T-cell (primary cell): ENCODE measurements at regions not wholly inside any gene's neighbourhood (a gene's known extent, or its start where the extent isn't known, plus 50 kb on each side); places are given as distances from the start of the nearest gene placed in this dataset.
"Not testable (repeated sequence)": the region's sequence is repeated elsewhere in the genome, so short reads cannot be mapped to it uniquely, and the experiment has no call there.

ENCODE experiments used
- ATAC-seq, 4 experiments: fragments of 200-7000 bp in 3 of 4; fragments of 150-1000 bp in 1 of 4; cut with Tn5 transposase; replicated peaks in 1 of 4; 1 replicate in 3 of 4; 2 replicates in 1 of 4; pipeline ENCODE4 v1.10.0; 2021; ENCODE audit warnings: moderate library complexity in 3 of 4, mild to moderate bottlenecking in 2 of 4, moderate number of reproducible peaks in 1 of 4
- CTCF ChIA-PET, 2 donors: fragments of 300-600 bp; sonication (Branson Sonifier 250); formaldehyde crosslinking; loops; one replicate each; lab custom pipeline; 2022; ENCODE audit warnings: antibody characterized with exemption in 2 of 2; lab: Charles Lee
- POLR2A ChIA-PET, 2 donors: fragments of 300-600 bp; sonication (Branson Sonifier 250); formaldehyde crosslinking; loops; one replicate each; lab custom pipeline; 2022; ENCODE audit warnings: antibody characterized with exemption in 2 of 2; lab: Charles Lee
- DNase-seq, 35 experiments: peaks; one replicate each; pipeline versions ENCODE4 v3.0.0 to v3.0.0-alpha.2; 2013 to 2023
- H3K27ac ChIP-seq: one replicate; pipeline ENCODE4 v1.5.1; 2013; ENCODE audit warnings: low read length
- H3K27me3 ChIP-seq, 2 experiments: replicated peaks in 1 of 2; 1 replicate in 1 of 2; 2 replicates in 1 of 2; pipeline versions ENCODE4 v1.6.1 to v1.7.0; 2013; ENCODE audit warnings: low read length in 1 of 2, mixed read lengths in 1 of 2; ENCODE audit not compliant: control insufficient read depth in 2 of 2, insufficient read depth in 2 of 2; ENCODE audit errors: extremely low read depth in 1 of 2
- H3K36me3 ChIP-seq, 2 donors: 1 replicate in 1 of 2; 2 replicates in 1 of 2; pipeline versions ENCODE4 v1.6.1 to v1.7.0; 2013; ENCODE audit warnings: low read length in 1 of 2; ENCODE audit not compliant: control insufficient read depth in 2 of 2, insufficient read depth in 1 of 2; ENCODE audit errors: extremely low read depth in 1 of 2
- H3K4me1 ChIP-seq, 2 experiments: 1 replicate in 1 of 2; 2 replicates in 1 of 2; pipeline versions ENCODE4 v1.6.1 to v1.7.0; 2013; ENCODE audit warnings: low read length in 2 of 2, mixed read lengths in 1 of 2; ENCODE audit not compliant: insufficient read depth in 2 of 2, control insufficient read depth in 1 of 2; ENCODE audit errors: extremely low read depth in 1 of 2
- H3K4me3 ChIP-seq, 2 donors: 1 replicate in 1 of 2; 2 replicates in 1 of 2; pipeline versions ENCODE4 v1.5.1 to v1.7.0; 2013; ENCODE audit warnings: mild to moderate bottlenecking in 2 of 2, low read length in 1 of 2, moderate library complexity in 1 of 2; ENCODE audit not compliant: control insufficient read depth in 1 of 2; ENCODE audit errors: extremely low read depth in 1 of 2
- H3K9me3 ChIP-seq: 2 replicates; pipeline ENCODE4 v1.7.0; 2013
- H3K27ac Mint-ChIP-seq, 2 donors: one replicate each; pipeline ENCODE4 v1.8.0; 2020 to 2021; ENCODE audit warnings: mild to moderate bottlenecking in 2 of 2, mixed read lengths in 2 of 2
- H3K27me3 Mint-ChIP-seq, 2 donors: one replicate each; pipeline ENCODE4 v1.8.0; 2021 to 2022; ENCODE audit warnings: mixed read lengths in 2 of 2
- H3K36me3 Mint-ChIP-seq: one replicate; pipeline ENCODE4 v1.8.0; 2021; ENCODE audit warnings: mixed read lengths
- H3K4me1 Mint-ChIP-seq, 3 donors: one replicate each; pipeline ENCODE4 v1.8.0; 2020 to 2022; ENCODE audit warnings: mixed read lengths in 3 of 3, mild to moderate bottlenecking in 1 of 3
- H3K4me3 Mint-ChIP-seq, 3 donors: one replicate each; pipeline ENCODE4 v1.8.0; 2020 to 2022; ENCODE audit warnings: mild to moderate bottlenecking in 3 of 3, mixed read lengths in 3 of 3, moderate library complexity in 3 of 3
- H3K9me3 Mint-ChIP-seq, 3 donors: one replicate each; pipeline ENCODE4 v1.8.0; 2020 to 2022; ENCODE audit warnings: mixed read lengths in 3 of 3
- WGBS: methylation state at CpG from one replicate; pipeline ENCODE4 v1.1.5; 2013; ENCODE audit warnings: missing lambda C conversion rate; ENCODE audit not compliant: insufficient coverage; 5-methylcytosine and 5-hydroxymethylcytosine counted together

GRCh38 chr11:112619106-112619505 lies 342.1 kb upstream of the NCAM1 start:
- Mint-ChIP-seq H3K36me3 (no peaks in the 10 kb centered on the region), H3K27me3 (peaks cover 10 to 22% of the 10 kb centered on the region in 2 donors), H3K4me3 (no peak overlapping the region), H3K4me1 (no peaks in the 10 kb centered on the region), H3K9me3 (no peaks in the 10 kb centered on the region), H3K27ac (no peak overlapping the region)
- ATAC-seq (no peak), DNase-seq (no peak)
- H3K4me3 ChIP-seq = no peak overlapping the region
- H3K36me3 ChIP-seq = no peaks in the 10 kb centered on the region
- no peaks in the 10 kb centered on the region for H3K9me3 ChIP-seq
- ChIA-PET POLR2A (no interaction called here), CTCF (interaction anchor here in 1 of 2 donors (0.6 kb wide), 1 partner anchor 31 kb away, joined by 3 read pairs; no protein-coding TSS in a partner anchor)
- H3K27me3 ChIP-seq = peaks cover 0 to 19% of the 10 kb centered on the region in 2 experiments
- no peak overlapping the region for H3K27ac ChIP-seq
- 67% methylated on average over 3 of the region's 5 CpGs for WGBS
- no peaks in the 10 kb centered on the region for H3K4me1 ChIP-seq

GRCh38 chr11:112620621-112621394 lies 340.4 kb upstream of the NCAM1 start:
- no peak overlapping the region for H3K27ac Mint-ChIP-seq
- no peak for ATAC-seq
- Histone ChIP-seq H3K9me3 (no peaks in the 10 kb centered on the region), H3K27ac (no peak overlapping the region), H3K4me1 (no peaks in the 10 kb centered on the region), H3K36me3 (no peaks in the 10 kb centered on the region), H3K4me3 (no peak overlapping the region), H3K27me3 (peaks cover 0 to 17% of the 10 kb centered on the region in 2 experiments)
- H3K4me3 Mint-ChIP-seq = no peak overlapping the region
- H3K36me3 Mint-ChIP-seq = no peaks in the 10 kb centered on the region
- no peak for DNase-seq
- H3K4me1 Mint-ChIP-seq = no peaks in the 10 kb centered on the region
- 40% methylated on average over 2 of the region's 7 CpGs for WGBS
- no peaks in the 10 kb centered on the region for H3K9me3 Mint-ChIP-seq
- ChIA-PET CTCF (interaction anchor here in 1 of 2 donors (0.7 kb wide), 1 partner anchor 33 kb away, joined by 3 read pairs; no protein-coding TSS in a partner anchor), POLR2A (no interaction called here)
- peaks cover 12 to 20% of the 10 kb centered on the region in 2 donors for H3K27me3 Mint-ChIP-seq

GRCh38 chr11:112623057-112623456 lies 338.2 kb upstream of the NCAM1 start:
- no peak for ATAC-seq
- WGBS = no CpG with 5 or more reads among the region's 1 CpG
- POLR2A ChIA-PET = no interaction called here
- H3K36me3 Mint-ChIP-seq = no peaks in the 10 kb centered on the region
- no peaks in the 10 kb centered on the region for H3K9me3 Mint-ChIP-seq
- Histone ChIP-seq H3K9me3 (no peaks in the 10 kb centered on the region), H3K27ac (no peak overlapping the region), H3K4me3 (no peak overlapping the region), H3K27me3 (peaks cover 0 to 10% of the 10 kb centered on the region in 2 experiments), H3K36me3 (no peaks in the 10 kb centered on the region), H3K4me1 (no peaks in the 10 kb centered on the region)
- CTCF ChIA-PET = interaction anchor here in 1 of 2 donors (0.6 kb wide), 1 partner anchor 118 kb away, joined by 3 read pairs; no protein-coding TSS in a partner anchor
- no peak overlapping the region for H3K27ac Mint-ChIP-seq
- H3K4me1 Mint-ChIP-seq = no peaks in the 10 kb centered on the region
- H3K4me3 Mint-ChIP-seq = no peak overlapping the region
- H3K27me3 Mint-ChIP-seq = peaks cover 8 to 13% of the 10 kb centered on the region in 2 donors
- no peak for DNase-seq

- H3K9me3 Mint-ChIP-seq = no peaks in the 10 kb centered on the region
- Histone ChIP-seq H3K4me1 (no peaks in the 10 kb centered on the region), H3K27me3 (peaks cover 0 to 7% of the 10 kb centered on the region in 2 experiments), H3K36me3 (no peaks in the 10 kb centered on the region), H3K4me3 (no peak overlapping the region), H3K9me3 (no peaks in the 10 kb centered on the region), H3K27ac (no peak overlapping the region)
- H3K4me1 Mint-ChIP-seq = no peaks in the 10 kb centered on the region
- H3K27me3 Mint-ChIP-seq = peaks cover 8 to 11% of the 10 kb centered on the region in 2 donors
- ChIA-PET POLR2A (no interaction called here), CTCF (no interaction called here)
- H3K27ac Mint-ChIP-seq = no peak overlapping the region
- no peaks in the 10 kb centered on the region for H3K36me3 Mint-ChIP-seq
- WGBS = 67% methylated on average over 2 of the region's 4 CpGs
- DNase-seq (no peak), ATAC-seq (no peak)
- H3K4me3 Mint-ChIP-seq = no peak overlapping the region
Measured at GRCh38 chr11:112624431-112624830, 336.8 kb upstream of the NCAM1 start.

GRCh38 chr11:112624971-112625370 lies 336.2 kb upstream of the NCAM1 start:
- WGBS = no CpG with 5 or more reads among the region's 2 CpGs
- H3K27me3 Mint-ChIP-seq = peaks cover 8 to 11% of the 10 kb centered on the region in 2 donors
- H3K27me3 ChIP-seq, POLR2A ChIA-PET, H3K4me1 ChIP-seq, H3K4me3 Mint-ChIP-seq, H3K4me3 ChIP-seq, ATAC-seq, H3K4me1 Mint-ChIP-seq, H3K36me3 Mint-ChIP-seq, H3K36me3 ChIP-seq, CTCF ChIA-PET, H3K9me3 Mint-ChIP-seq, H3K9me3 ChIP-seq, H3K27ac Mint-ChIP-seq, H3K27ac ChIP-seq, DNase-seq: not testable (repeated sequence)

- H3K4me1 ChIP-seq = no peaks in the 10 kb centered on the region
- WGBS = 100% methylated on average over 2 of the region's 3 CpGs
- ChIA-PET CTCF (no interaction called here), POLR2A (no interaction called here)
- no peak for ATAC-seq
- no peaks in the 10 kb centered on the region for H3K9me3 ChIP-seq
- H3K36me3 Mint-ChIP-seq = no peaks in the 10 kb centered on the region
- H3K9me3 Mint-ChIP-seq = no peaks in the 10 kb centered on the region
- H3K4me3 ChIP-seq = no peak overlapping the region
- no peak overlapping the region for H3K27ac ChIP-seq
- peaks cover 0 to 3% of the 10 kb centered on the region in 2 experiments for H3K27me3 ChIP-seq
- no peaks in the 10 kb centered on the region for H3K36me3 ChIP-seq
- H3K4me1 Mint-ChIP-seq = no peaks in the 10 kb centered on the region
- H3K4me3 Mint-ChIP-seq = no peak overlapping the region
- no peak overlapping the region for H3K27ac Mint-ChIP-seq
- DNase-seq = no peak
- peaks cover 8 to 10% of the 10 kb centered on the region in 2 donors for H3K27me3 Mint-ChIP-seq
Measured at GRCh38 chr11:112625814-112626213, 335.4 kb upstream of the NCAM1 start.
